ENCODE measurements at regions not wholly inside any gene's neighbourhood (a gene's known extent, or its start where the extent isn't known, plus 50 kb on each side); places are given as distances from the start of the nearest gene placed in this dataset.

- Histone ChIP-seq H3K4me1 (no peaks in the 10 kb centered on the region), H3K9me3 (no peaks in the 10 kb centered on the region), H3K27ac (no peak overlapping the region), H3K36me3 (no peaks in the 10 kb centered on the region), H3K4me3 (no peak overlapping the region), H3K27me3 (no peaks in the 10 kb centered on the region)
- 47 to 60% methylated on average over 1 of the region's 1 CpG for WGBS, 2 donors
- TF ChIP-seq POLR2A (IDR thresholded peaks at IDR 0.05): no peak
- DNase-seq (ENCODE audit: low spot score in 2 of 2): no peak
These were observed 116.1 kb downstream of the SPCS3 start for GRCh38 chr4:176435901-176436292.

- Histone ChIP-seq H3K27ac (no peak overlapping the region), H3K4me3 (no peak overlapping the region), H3K27me3 (no peaks in the 10 kb centered on the region), H3K9me3 (no peaks in the 10 kb centered on the region), H3K4me1 (no peaks in the 10 kb centered on the region), H3K36me3 (no peaks in the 10 kb centered on the region)
- TF ChIP-seq EP300 (IDR thresholded peaks at IDR 0.05): no peak
- no peak for TF ChIP-seq CTCF (IDR thresholded peaks at IDR 0.05)
- TF ChIP-seq POLR2A (IDR thresholded peaks at IDR 0.05): no peak
- no peak for DNase-seq (ENCODE audit: low spot score in 2 of 2)
- WGBS, 2 donors: 70 to 71% methylated on average over 5 of the region's 5 CpGs
These were observed 116.7 kb downstream of the SPCS3 start for GRCh38 chr4:176436293-176436973.

- no peaks in the 10 kb centered on the region for H3K36me3 ChIP-seq
- H3K4me3 ChIP-seq: no peak overlapping the region
- no peak for DNase-seq (ENCODE audit: low spot score in 2 of 2)
- no peak overlapping the region for H3K27ac ChIP-seq
- TF ChIP-seq EP300 (IDR thresholded peaks at IDR 0.05) (no peak), POLR2A (IDR thresholded peaks at IDR 0.05) (no peak), CTCF (IDR thresholded peaks at IDR 0.05) (no peak)
- no peaks in the 10 kb centered on the region for H3K9me3 ChIP-seq
- WGBS, 2 donors: 79 to 83% methylated on average over 1 of the region's 1 CpG
- no peaks in the 10 kb centered on the region for H3K27me3 ChIP-seq
- H3K4me1 ChIP-seq: no peaks in the 10 kb centered on the region
These were observed 118.0 kb downstream of the SPCS3 start for GRCh38 chr4:176437756-176438155.

- TF ChIP-seq EP300 (IDR thresholded peaks at IDR 0.05) (no peak), CTCF (IDR thresholded peaks at IDR 0.05) (no peak), POLR2A (IDR thresholded peaks at IDR 0.05) (no peak)
- 71% methylated on average over 2 of the region's 2 CpGs for WGBS, 2 donors
- Histone ChIP-seq H3K27me3 (no peaks in the 10 kb centered on the region), H3K4me1 (no peaks in the 10 kb centered on the region), H3K27ac (no peak overlapping the region), H3K4me3 (no peak overlapping the region), H3K9me3 (no peaks in the 10 kb centered on the region), H3K36me3 (no peaks in the 10 kb centered on the region)
- DNase-seq (ENCODE audit: low spot score in 2 of 2): no peak
These were observed 118.6 kb downstream of the SPCS3 start for GRCh38 chr4:176438401-176438800.

- no peak for TF ChIP-seq EP300 (IDR thresholded peaks at IDR 0.05)
- H3K4me1 ChIP-seq: no peaks in the 10 kb centered on the region
- no peaks in the 10 kb centered on the region for H3K36me3 ChIP-seq
- WGBS, 2 donors: 30 to 56% methylated on average over 2 of the region's 2 CpGs
- no peaks in the 10 kb centered on the region for H3K9me3 ChIP-seq
- no peak for DNase-seq (ENCODE audit: low spot score in 2 of 2)
- H3K4me3 ChIP-seq: no peak overlapping the region
- no peak overlapping the region for H3K27ac ChIP-seq
- no peaks in the 10 kb centered on the region for H3K27me3 ChIP-seq
These were observed 119.8 kb downstream of the SPCS3 start for GRCh38 chr4:176439611-176440010.

- Histone ChIP-seq H3K9me3 (no peaks in the 10 kb centered on the region), H3K4me3 (no peak overlapping the region), H3K4me1 (no peaks in the 10 kb centered on the region), H3K27me3 (no peaks in the 10 kb centered on the region), H3K36me3 (no peaks in the 10 kb centered on the region), H3K27ac (no peak overlapping the region)
- no peak for TF ChIP-seq EP300 (IDR thresholded peaks at IDR 0.05)
- TF ChIP-seq CTCF (IDR thresholded peaks at IDR 0.05): no peak
- TF ChIP-seq POLR2A (IDR thresholded peaks at IDR 0.05): no peak
- WGBS, 2 donors: 76 to 91% methylated on average over 1 of the region's 1 CpG
- DNase-seq (ENCODE audit: low spot score in 2 of 2): no peak
These were observed 120.9 kb downstream of the SPCS3 start for GRCh38 chr4:176440698-176441097.
